ENCODE measurements at regions not wholly inside any gene's neighbourhood (a gene's known extent, or its start where the extent isn't known, plus 50 kb on each side); places are given as distances from the start of the nearest gene placed in this dataset.

GRCh38 chr2:15760232-15760910 lies 168.7 kb downstream of the DDX1 start:
- in situ Hi-C loops (cut with MboI; ENCODE audit: low sequenced_read_pairs, unreplicated experiment): no loop called here
- TF ChIP-seq CTCF (IDR thresholded peaks at IDR 0.05; ENCODE audit: borderline replicate concordance, control extremely low read depth, extremely low read depth, insufficient read depth, missing control alignments): no peak
- DNase-seq (ENCODE audit: low spot score): no peak

- in situ Hi-C loops (cut with MboI; ENCODE audit: low sequenced_read_pairs, unreplicated experiment): no loop called here
- TF ChIP-seq CTCF (IDR thresholded peaks at IDR 0.05; ENCODE audit: borderline replicate concordance, control extremely low read depth, extremely low read depth, insufficient read depth, missing control alignments): no peak
- DNase-seq (ENCODE audit: low spot score): no peak
Measured at GRCh38 chr2:15761056-15761455, 169.4 kb downstream of the DDX1 start.

- no peak for DNase-seq (ENCODE audit: low spot score)
- in situ Hi-C loops (cut with MboI; ENCODE audit: low sequenced_read_pairs, unreplicated experiment): no loop called here
- TF ChIP-seq CTCF (IDR thresholded peaks at IDR 0.05; ENCODE audit: borderline replicate concordance, control extremely low read depth, extremely low read depth, insufficient read depth, missing control alignments): no peak
Measured at GRCh38 chr2:15761910-15762309, 170.2 kb downstream of the DDX1 start.

- in situ Hi-C loops (cut with MboI; ENCODE audit: low sequenced_read_pairs, unreplicated experiment): no loop called here
- no peak for DNase-seq (ENCODE audit: low spot score)
- TF ChIP-seq CTCF (IDR thresholded peaks at IDR 0.05; ENCODE audit: borderline replicate concordance, control extremely low read depth, extremely low read depth, insufficient read depth, missing control alignments): no peak
Measured at GRCh38 chr2:15762449-15762848, 170.8 kb downstream of the DDX1 start.

- in situ Hi-C loops (cut with MboI; ENCODE audit: low sequenced_read_pairs, unreplicated experiment): no loop called here
- no peak for DNase-seq (ENCODE audit: low spot score)
- no peak for TF ChIP-seq CTCF (IDR thresholded peaks at IDR 0.05; ENCODE audit: borderline replicate concordance, control extremely low read depth, extremely low read depth, insufficient read depth, missing control alignments)
Measured at GRCh38 chr2:15763106-15763821, 171.6 kb downstream of the DDX1 start.

- no peak for TF ChIP-seq CTCF (IDR thresholded peaks at IDR 0.05; ENCODE audit: borderline replicate concordance, control extremely low read depth, extremely low read depth, insufficient read depth, missing control alignments)
- DNase-seq (ENCODE audit: low spot score): no peak
- in situ Hi-C loops (cut with MboI; ENCODE audit: low sequenced_read_pairs, unreplicated experiment): no loop called here
Measured at GRCh38 chr2:15763822-15764682, 172.4 kb downstream of the DDX1 start.
